Endodermal cell (in vitro differentiated cells): ENCODE measurements at regions not wholly inside any gene's neighbourhood (a gene's known extent, or its start where the extent isn't known, plus 50 kb on each side); places are given as distances from the start of the nearest gene placed in this dataset.

Source experiments
- DNase-seq: peaks from one replicate; pipeline ENCODE4 v3.0.0-alpha.2; 2017
- H3K27ac ChIP-seq: 2 replicates; pipeline ENCODE4 v1.5.1; 2013; ENCODE audit warnings: mild to moderate bottlenecking, low read depth, low read length, moderate library complexity
- H3K27me3 ChIP-seq: 2 replicates; pipeline ENCODE4 v1.6.1; 2013; ENCODE audit warnings: mild to moderate bottlenecking, low read length, moderate library complexity; ENCODE audit not compliant: insufficient read depth, control insufficient read depth, poor library complexity, severe bottlenecking
- H3K36me3 ChIP-seq: 2 replicates; pipeline ENCODE4 v1.7.0; 2013; ENCODE audit warnings: mild to moderate bottlenecking, low read length, moderate library complexity; ENCODE audit not compliant: control insufficient read depth, insufficient read depth
- H3K4me1 ChIP-seq: one replicate; pipeline ENCODE4 v1.7.0; 2013; ENCODE audit warnings: low read length; ENCODE audit not compliant: control insufficient read depth, insufficient read depth
- H3K4me3 ChIP-seq: 2 replicates; pipeline ENCODE4 v1.5.1; 2013; ENCODE audit warnings: mild to moderate bottlenecking, low read length, moderate library complexity
- H3K9ac ChIP-seq: 2 replicates; pipeline ENCODE4 v1.6.1; 2013; ENCODE audit warnings: mild to moderate bottlenecking, low read length, moderate library complexity; ENCODE audit not compliant: poor library complexity, severe bottlenecking; ENCODE audit errors: extremely low read depth
- H3K9me3 ChIP-seq: 2 replicates; pipeline ENCODE4 v1.6.1; 2013; ENCODE audit warnings: mild to moderate bottlenecking, low read length, moderate library complexity; ENCODE audit not compliant: control insufficient read depth
- H3K27ac Mint-ChIP-seq: 2 replicates; pipeline ENCODE4 v1.8.0; 2020; ENCODE audit warnings: mixed read lengths
- H3K27me3 Mint-ChIP-seq: 2 replicates; pipeline ENCODE4 v1.8.0; 2021; ENCODE audit warnings: mild to moderate bottlenecking, mixed read lengths; ENCODE audit not compliant: insufficient read depth
- H3K36me3 Mint-ChIP-seq: 2 replicates; pipeline ENCODE4 v1.8.0; 2020; ENCODE audit warnings: low read depth, mixed read lengths
- H3K4me1 Mint-ChIP-seq: 2 replicates; pipeline ENCODE4 v1.8.0; 2020; ENCODE audit warnings: mixed read lengths
- H3K4me3 Mint-ChIP-seq: 2 replicates; pipeline ENCODE4 v1.8.0; 2020; ENCODE audit warnings: mild to moderate bottlenecking, moderate library complexity, mixed read lengths
- H3K9me3 Mint-ChIP-seq: 2 replicates; pipeline ENCODE4 v1.8.0; 2020; ENCODE audit warnings: mild to moderate bottlenecking, mixed read lengths
- CTCF ChIP-seq: fragments of 200-600 bp; sonication (generic); conservative IDR thresholded peaks from 2 replicates; pipeline ENCODE4 v1.5.0; 2021; ENCODE audit warnings: antibody characterized with exemption, mild to moderate bottlenecking
- WGBS, 2 experiments: methylation state at CpG; one replicate each; pipeline versions ENCODE4 v1.1.5 to v1.1.7; 2013; ENCODE audit warnings: missing lambda C conversion rate in 2 of 2, mixed read lengths in 1 of 2; ENCODE audit not compliant: insufficient coverage in 1 of 2, insufficient read length in 1 of 2; 5-methylcytosine and 5-hydroxymethylcytosine counted together

- Histone ChIP-seq H3K9ac (no peak overlapping the region), H3K27ac (no peak overlapping the region), H3K4me3 (no peak overlapping the region), H3K36me3 (no peaks in the 10 kb centered on the region), H3K27me3 (no peaks in the 10 kb centered on the region), H3K9me3 (no peaks in the 10 kb centered on the region), H3K4me1 (no peaks in the 10 kb centered on the region)
- Mint-ChIP-seq H3K9me3 (no peaks in the 10 kb centered on the region), H3K27ac (no peak overlapping the region), H3K4me1 (no peaks in the 10 kb centered on the region), H3K4me3 (no peak overlapping the region), H3K36me3 (no peaks in the 10 kb centered on the region), H3K27me3 (no peaks in the 10 kb centered on the region)
- 84 to 89% methylated on average over 4 of the region's 4 CpGs for WGBS, 2 experiments
- no peak for DNase-seq
- TF ChIP-seq CTCF = no peak
Measured at GRCh38 chr20:12641619-12642018, 367.2 kb upstream of the SPTLC3 start.

GRCh38 chr20:12644461-12644860, 364.3 kb upstream of the SPTLC3 start:
- Mint-ChIP-seq H3K27ac (no peak overlapping the region), H3K4me3 (no peak overlapping the region), H3K27me3 (no peaks in the 10 kb centered on the region), H3K36me3 (no peaks in the 10 kb centered on the region), H3K9me3 (no peaks in the 10 kb centered on the region), H3K4me1 (no peaks in the 10 kb centered on the region)
- no peaks in the 10 kb centered on the region for H3K4me1 ChIP-seq
- no peak for TF ChIP-seq CTCF
- DNase-seq = no peak
- H3K9ac ChIP-seq = no peak overlapping the region
- WGBS, 2 experiments = 95 to 100% methylated on average over 1 to 2 of the region's 2 CpGs
- H3K4me3 ChIP-seq = no peak overlapping the region
- H3K27ac ChIP-seq = no peak overlapping the region
- no peaks in the 10 kb centered on the region for H3K36me3 ChIP-seq
- no peaks in the 10 kb centered on the region for H3K27me3 ChIP-seq
- no peaks in the 10 kb centered on the region for H3K9me3 ChIP-seq

GRCh38 chr20:12649234-12649633, 359.5 kb upstream of the SPTLC3 start:
- Histone ChIP-seq H3K4me3 (no peak overlapping the region), H3K36me3 (no peaks in the 10 kb centered on the region), H3K27ac (no peak overlapping the region), H3K27me3 (no peaks in the 10 kb centered on the region), H3K9me3 (no peaks in the 10 kb centered on the region), H3K9ac (no peak overlapping the region), H3K4me1 (no peaks in the 10 kb centered on the region)
- Mint-ChIP-seq H3K9me3 (no peaks in the 10 kb centered on the region), H3K27ac (no peak overlapping the region), H3K27me3 (no peaks in the 10 kb centered on the region), H3K36me3 (no peaks in the 10 kb centered on the region), H3K4me1 (no peaks in the 10 kb centered on the region), H3K4me3 (no peak overlapping the region)
- no peak for TF ChIP-seq CTCF
- DNase-seq = no peak
- 79 to 100% methylated on average over 1 to 2 of the region's 2 CpGs for WGBS, 2 experiments
